Stimulated activated naive CD4-positive, alpha-beta T cell (primary cell): ENCODE measurements at regions not wholly inside any gene's neighbourhood (a gene's known extent, or its start where the extent isn't known, plus 50 kb on each side); places are given as distances from the start of the nearest gene placed in this dataset.
"Not testable (repeated sequence)": the region's sequence is repeated elsewhere in the genome, so short reads cannot be mapped to it uniquely, and the experiment has no call there.

ENCODE experiments used
- DNase-seq, 6 experiments: peaks; one replicate each; lab custom pipeline; 2025; lab: John Stamatoyannopoulos, UW

- DNase-seq: no peak
These were observed 408.3 kb upstream of the RGMB start for GRCh38 chr5:98365126-98365525.

GRCh38 chr5:98368141-98368540 is 405.3 kb upstream of the RGMB start:
- no peak for DNase-seq

GRCh38 chr5:98372351-98372750 is 401.1 kb upstream of the RGMB start:
- DNase-seq: no peak

- DNase-seq: no peak
These were observed 381.4 kb upstream of the RGMB start for GRCh38 chr5:98391921-98392625.

GRCh38 chr5:98393205-98393604 is 380.3 kb upstream of the RGMB start:
- not testable (repeated sequence) for DNase-seq

- no peak for DNase-seq
These were observed 376.4 kb upstream of the RGMB start for GRCh38 chr5:98397081-98397480.

GRCh38 chr5:98398465-98398864 is 375.0 kb upstream of the RGMB start:
- DNase-seq: no peak

- no peak for DNase-seq
These were observed 371.8 kb upstream of the RGMB start for GRCh38 chr5:98401656-98402055.

- no peak for DNase-seq
These were observed 371.3 kb upstream of the RGMB start for GRCh38 chr5:98402130-98402529.

- DNase-seq: no peak
These were observed 370.3 kb upstream of the RGMB start for GRCh38 chr5:98403131-98403530.

- DNase-seq: no peak
These were observed 358.5 kb upstream of the RGMB start for GRCh38 chr5:98414938-98415337.

- DNase-seq: no peak
These were observed 357.8 kb upstream of the RGMB start for GRCh38 chr5:98415663-98416062.

- DNase-seq: no peak
These were observed 356.9 kb upstream of the RGMB start for GRCh38 chr5:98416541-98416940.

- DNase-seq: no peak
These were observed 353.6 kb upstream of the RGMB start for GRCh38 chr5:98419825-98420224.

GRCh38 chr5:98424681-98425450 is 348.6 kb upstream of the RGMB start:
- no peak for DNase-seq

GRCh38 chr5:98425640-98426039 is 347.8 kb upstream of the RGMB start:
- DNase-seq: no peak

- DNase-seq: no peak
These were observed 344.7 kb upstream of the RGMB start for GRCh38 chr5:98428806-98429205.

- DNase-seq: no peak
These were observed 341.1 kb upstream of the RGMB start for GRCh38 chr5:98432378-98432777.

GRCh38 chr5:98433022-98433421 is 340.4 kb upstream of the RGMB start:
- DNase-seq: no peak

GRCh38 chr5:98433673-98434072 is 339.8 kb upstream of the RGMB start:
- DNase-seq: no peak

- no peak for DNase-seq
These were observed 336.8 kb upstream of the RGMB start for GRCh38 chr5:98436667-98437066.

GRCh38 chr5:98442448-98442847 is 331.0 kb upstream of the RGMB start:
- no peak for DNase-seq

- no peak for DNase-seq
These were observed 329.6 kb upstream of the RGMB start for GRCh38 chr5:98443881-98444280.

GRCh38 chr5:98453296-98453695 is 320.2 kb upstream of the RGMB start:
- DNase-seq: no peak
